AG08395 (cell line): ENCODE measurements at regions not wholly inside any gene's neighbourhood (a gene's known extent, or its start where the extent isn't known, plus 50 kb on each side); places are given as distances from the start of the nearest gene placed in this dataset.
"Not testable (repeated sequence)": the region's sequence is repeated elsewhere in the genome, so short reads cannot be mapped to it uniquely, and the experiment has no call there.

Experiments
- DNase-seq: peaks from one replicate; pipeline ENCODE4 v3.0.0; 2012; ENCODE audit warnings: mixed read lengths, low spot score

DNA sequence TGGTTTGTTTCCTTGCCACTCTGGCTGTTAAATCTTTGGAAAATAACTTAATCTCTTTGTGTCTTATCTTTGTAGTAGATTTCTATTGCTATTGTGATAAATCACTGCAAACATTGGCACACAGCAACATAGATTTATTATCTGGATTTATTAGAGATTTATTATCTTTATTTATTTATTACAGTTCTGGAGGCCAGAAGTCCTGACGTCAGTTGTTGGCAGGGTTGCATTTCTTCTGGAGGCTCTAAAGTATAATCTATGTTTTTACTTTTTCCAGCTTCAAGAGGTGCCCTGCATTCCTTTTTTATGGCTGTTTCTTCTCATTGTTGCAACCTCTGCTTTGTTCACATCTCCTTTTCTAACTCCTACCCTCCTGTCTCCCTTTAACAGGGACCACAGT lies 542.8 kb downstream of the GRXCR1 start:
- DNase-seq, result no peak

DNA sequence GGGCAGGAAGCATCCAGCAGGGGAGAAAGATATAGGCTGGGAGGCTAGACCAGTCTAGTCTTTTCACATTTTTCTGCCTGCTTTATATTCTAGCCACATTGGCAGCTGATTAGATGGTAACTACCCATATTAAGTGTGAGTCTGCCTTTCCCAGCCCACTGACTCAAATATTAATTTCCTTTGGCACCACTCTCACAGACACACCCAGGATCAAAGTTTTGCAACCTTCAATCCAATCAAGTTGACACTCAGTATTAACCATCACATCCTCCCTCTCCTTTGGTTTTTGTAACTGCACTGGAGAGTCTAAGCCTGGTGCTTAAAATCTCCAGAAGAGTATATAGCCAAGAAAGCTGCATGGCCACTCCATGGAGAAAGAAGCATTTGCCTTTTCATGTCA lies 560.4 kb downstream of the GRXCR1 start:
- DNase-seq, result no peak

- peak; percentile 1 for DNase-seq
Observed at GRCh38 chr4:43456383-43456782, 563.9 kb downstream of the GRXCR1 start.

DNA sequence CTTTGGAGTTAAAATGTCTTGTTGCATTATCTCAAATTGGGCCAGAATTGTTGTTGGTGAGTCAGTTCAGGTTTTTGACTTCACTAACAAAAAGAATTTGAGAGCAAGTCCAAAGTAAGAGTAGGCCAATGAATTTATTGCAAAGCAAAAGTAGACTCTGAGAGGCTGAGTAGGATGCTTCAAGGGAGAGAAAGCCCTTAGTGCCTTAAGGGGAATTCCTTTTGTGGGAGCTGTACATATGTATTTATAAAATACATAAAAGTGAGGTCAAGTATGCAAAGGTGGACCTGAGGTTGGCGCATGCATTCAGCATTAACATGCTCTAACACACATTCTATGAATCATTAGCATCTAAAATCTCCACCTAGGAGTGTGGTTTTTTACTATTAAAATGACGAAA lies 565.4 kb downstream of the GRXCR1 start:
- no peak for DNase-seq

DNA sequence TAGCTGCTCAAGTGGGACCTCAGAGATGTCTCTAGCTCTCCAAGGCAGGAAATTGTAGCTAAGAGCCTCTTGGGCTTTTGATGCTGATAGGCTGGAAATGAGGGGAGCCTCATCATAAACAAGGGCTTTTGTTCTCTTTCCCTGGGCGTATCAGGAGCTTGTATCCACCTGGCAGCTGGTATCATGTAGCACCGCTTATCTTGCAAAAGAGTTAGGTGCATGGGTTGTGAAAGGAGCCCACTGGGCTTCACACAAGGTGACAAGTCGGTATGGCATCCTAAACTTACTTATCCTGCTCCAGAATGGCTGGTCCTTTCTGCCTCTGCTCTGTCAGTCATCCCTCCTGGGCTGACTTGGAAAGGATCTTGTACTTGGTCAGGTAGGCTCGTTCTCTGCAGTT lies 565.8 kb downstream of the GRXCR1 start:
- no peak for DNase-seq

DNA sequence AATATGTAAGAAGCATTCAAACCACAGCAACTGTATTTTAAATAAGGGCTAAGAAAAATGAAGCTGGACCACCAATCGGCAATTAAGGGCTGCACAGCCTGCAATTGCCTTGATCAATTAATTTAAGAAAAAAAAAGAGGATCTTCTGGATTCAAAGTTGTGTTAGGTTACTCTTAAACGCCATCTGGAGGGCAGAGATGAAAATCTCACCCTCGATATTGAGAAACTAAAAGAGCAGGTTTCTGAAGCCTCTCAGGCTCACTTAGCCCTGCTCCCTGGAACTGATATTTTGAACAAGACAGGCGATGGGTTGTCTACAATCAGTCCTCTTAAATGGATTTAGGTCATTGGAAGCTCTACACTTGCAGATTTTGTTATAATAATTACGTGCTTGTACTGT lies 579.4 kb downstream of the GRXCR1 start:
- DNase-seq, result no peak

DNA sequence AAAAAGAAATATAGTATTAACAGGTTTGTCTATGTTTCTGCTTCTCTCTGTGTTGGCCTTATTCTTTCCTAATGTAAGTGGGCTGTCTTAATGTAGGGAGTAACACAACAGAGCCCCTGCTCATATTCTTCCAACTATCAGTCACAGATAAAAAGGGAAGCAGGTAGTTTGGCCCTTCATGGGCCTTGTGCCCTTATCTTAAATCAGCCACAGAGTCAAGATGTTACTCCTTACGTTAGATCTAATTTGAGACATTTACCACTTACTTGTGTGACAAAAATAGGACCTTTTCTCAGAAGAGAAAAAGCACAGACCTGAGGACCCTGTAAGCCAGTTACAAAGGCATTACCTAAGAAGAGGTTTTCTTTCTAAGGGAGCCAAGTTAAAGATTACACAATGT lies 589.0 kb downstream of the GRXCR1 start:
- DNase-seq, result no peak

DNA sequence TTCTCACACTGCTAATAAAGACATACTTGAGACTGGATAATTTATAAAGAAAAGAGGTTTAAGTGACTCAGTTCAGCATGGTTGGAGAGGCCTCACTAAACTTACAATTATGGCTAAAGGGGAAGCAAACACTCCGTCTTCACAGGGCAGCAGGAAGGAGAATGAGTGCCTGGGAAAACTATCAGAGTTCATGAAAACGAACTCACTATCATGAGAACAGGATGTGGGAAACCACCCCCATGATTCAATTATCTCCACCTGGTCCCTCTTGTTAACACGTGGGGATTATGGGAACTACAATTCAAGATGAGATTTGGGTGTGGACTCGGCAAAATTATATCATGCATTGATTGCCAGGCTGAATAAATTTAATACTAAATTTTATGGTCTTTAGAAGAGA lies 592.7 kb downstream of the GRXCR1 start:
- no peak for DNase-seq

DNA sequence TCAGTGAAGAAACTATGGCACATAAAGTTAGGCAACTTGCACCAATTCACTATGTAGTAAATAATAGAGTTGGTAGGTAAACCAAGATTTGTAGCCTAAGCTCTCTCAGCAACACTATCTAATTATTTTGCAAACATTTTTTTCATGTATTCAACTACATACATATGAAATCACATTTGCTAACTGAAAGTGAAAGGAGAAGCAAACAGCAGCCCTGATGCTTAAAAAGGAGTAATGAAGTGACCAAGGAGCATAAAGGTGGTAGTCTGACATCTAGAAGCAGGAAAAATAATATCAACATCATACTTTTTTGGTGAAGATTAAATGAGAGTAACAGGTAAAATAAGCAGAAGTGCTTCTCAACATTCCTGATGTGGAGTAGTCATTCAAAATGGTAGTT lies 603.7 kb downstream of the GRXCR1 start:
- DNase-seq, result no peak

DNA sequence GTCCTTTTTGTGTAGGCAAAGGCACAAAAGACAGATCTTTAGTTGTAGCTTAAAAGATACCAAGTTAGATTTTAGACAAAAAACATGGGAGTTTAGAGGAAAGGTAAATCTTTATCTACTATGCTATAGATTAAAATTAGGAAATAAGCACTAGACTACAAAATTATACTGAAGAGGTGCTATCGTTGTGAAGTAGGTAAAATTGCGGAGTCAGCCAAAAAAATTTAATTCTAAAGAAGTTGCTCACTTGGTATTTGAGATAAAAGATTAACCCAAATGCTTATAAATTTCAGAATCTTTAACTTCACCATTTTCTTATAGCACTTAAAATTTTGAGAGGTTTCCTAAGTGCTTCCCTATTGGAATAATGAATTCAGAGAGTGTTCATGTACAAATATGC lies 604.1 kb downstream of the GRXCR1 start:
- no peak for DNase-seq

DNA sequence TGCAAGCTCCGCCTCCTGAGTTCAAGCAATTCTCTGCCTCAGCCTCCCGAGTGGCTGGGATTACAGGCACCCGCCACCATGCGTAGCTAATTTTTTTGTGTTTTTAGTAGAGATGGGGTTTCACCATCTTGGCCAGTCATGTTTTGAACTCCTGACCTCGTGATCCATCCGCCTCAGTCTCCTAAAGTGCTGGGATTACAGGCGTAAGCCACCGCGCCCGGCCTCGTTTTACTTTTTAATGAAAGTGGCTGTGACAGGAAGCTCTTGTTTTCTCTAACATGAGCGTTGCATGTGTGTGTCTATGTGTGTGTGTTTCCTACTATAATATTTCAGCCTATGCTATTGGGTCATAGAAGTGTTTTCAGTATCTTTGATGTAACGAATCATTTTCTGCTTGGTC lies 613.3 kb downstream of the GRXCR1 start:
- not testable (repeated sequence) for DNase-seq

- DNase-seq, result no peak
Observed at GRCh38 chr4:43512253-43512652, 619.7 kb downstream of the GRXCR1 start.

DNA sequence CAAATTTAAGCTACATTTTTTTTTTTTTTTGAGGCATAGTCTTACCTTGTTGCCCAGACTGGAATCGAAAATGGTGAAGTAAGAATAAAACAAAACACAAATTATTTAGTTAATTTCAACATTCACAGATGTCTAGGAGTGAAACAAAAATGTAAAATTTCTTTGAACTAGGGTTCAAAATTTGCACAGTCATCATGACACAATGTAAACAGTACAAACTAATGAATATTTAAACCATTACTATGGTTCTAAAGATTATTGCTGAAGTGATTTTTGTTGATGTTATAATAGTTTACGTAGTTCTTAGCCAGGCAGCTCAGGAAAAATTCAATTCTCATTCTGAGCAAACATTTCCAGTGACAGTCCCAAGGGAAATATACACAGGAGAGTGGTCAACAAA lies 633.1 kb downstream of the GRXCR1 start:
- no peak for DNase-seq

- DNase-seq, result no peak
Observed at GRCh38 chr4:43547561-43547960, 655.0 kb downstream of the GRXCR1 start.

DNA sequence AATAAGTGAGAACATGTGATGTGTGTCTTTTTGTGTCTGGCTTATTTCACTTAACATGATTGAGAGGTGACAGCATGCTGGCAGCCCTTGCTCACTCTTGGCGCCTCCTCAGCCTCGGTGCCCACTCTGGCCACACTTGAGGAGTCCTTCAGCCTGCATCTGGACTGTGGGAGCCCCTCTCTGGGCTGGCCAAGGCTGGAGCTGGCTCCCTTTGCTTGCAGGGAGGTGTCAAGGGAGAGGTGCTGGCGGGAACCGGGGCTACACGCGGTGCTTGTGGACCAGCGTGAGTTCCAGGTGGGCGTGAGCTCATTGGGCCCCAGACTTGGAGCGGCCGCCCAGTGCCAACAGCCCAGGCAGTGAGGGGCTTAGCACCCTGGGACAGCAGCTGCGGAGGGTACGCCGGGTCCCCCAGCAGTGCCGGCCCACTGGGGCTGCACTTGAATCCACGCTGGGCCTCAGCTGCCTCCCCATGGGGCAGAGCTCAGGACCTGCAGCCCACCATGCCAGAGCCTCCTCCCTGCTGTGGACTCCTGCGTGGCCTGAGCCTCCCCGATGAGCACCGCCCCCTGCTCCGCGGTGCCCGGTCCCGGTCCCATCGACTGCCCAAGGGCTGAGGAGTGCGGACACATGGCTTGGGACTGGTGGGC lies 658.6 kb downstream of the GRXCR1 start:
- DNase-seq, result no peak

DNA sequence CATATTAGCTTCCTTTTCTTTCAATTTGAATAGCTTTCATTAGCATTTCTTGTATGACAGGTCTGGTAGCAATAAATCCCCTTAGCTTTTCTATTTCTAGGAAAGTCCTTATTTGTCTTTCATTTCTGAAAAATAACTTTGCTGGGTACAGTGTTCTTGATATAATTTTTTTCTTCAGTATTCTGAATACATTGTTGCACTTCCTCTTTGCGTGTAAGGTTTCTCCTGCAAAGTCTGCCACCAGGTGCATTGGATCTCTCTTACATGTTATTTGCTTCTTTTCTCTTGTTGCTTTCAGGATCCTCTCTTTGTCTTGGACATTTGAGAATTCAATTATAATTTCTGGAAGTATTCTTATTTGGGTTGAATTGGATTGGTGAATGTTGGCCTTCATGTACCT lies 663.7 kb downstream of the GRXCR1 start:
- no peak for DNase-seq

GRCh38 chr4:43560047-43560446 lies 667.5 kb downstream of the GRXCR1 start:
- no peak for DNase-seq

DNA sequence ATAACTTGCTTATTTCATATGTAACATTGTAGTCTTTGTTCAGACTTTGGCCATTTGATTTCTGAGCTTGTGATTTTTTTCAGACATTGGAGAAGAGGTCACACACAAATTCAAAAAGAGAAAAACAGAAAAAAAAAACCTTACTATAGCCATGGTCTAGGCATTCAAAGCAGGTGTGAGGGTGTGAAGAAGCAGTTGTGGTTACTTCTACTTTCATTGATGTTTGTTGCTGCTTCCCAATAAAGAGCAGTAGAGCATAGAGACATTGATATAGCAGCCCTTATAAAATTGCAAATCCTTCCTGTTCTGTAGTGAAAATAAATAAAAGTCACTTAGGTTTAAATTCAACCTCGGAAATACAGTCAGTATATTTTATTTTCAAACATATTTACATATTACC lies 671.6 kb downstream of the GRXCR1 start:
- DNase-seq, result no peak

- DNase-seq, result no peak
Observed at GRCh38 chr4:43564591-43564990, 672.1 kb downstream of the GRXCR1 start.

DNA sequence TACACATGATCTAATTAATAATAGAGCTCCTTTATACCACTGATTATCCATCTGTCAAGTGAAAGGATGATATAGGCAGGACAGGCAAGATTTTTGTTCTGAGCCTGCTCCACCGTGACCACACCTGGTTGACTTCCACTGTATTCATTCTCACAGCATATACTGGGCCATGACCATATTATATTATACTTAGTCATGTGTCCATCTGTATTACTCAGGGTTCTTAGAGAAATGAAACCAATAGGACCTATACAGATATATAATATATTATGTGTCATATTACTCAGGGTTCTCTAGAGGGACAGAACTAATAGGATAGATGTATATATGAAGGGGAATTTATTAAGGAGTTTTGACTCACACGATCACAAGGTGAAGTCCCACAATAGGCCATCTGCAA lies 675.1 kb downstream of the GRXCR1 start:
- no peak for DNase-seq

DNA sequence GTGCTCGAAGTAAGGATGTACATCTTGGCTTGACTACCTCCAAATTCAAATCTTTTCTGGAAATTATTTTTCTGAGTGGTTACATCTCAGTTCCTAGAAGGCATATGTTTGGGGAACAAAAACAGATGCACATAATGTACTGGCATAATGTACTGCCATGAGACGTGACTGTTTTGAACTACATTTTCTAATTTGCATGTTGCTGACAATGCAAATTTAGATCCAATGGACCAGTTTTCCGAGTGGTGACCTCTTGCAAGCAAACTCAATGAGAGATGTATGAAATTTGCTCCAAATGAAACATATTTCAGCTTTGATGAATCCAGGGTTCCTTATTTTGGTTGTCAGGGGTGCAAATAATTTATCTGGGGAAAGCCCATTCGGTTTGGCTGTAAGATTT lies 694.3 kb downstream of the GRXCR1 start:
- no peak for DNase-seq

GRCh38 chr4:43587758-43588157 lies 695.2 kb downstream of the GRXCR1 start:
- DNase-seq, result no peak

GRCh38 chr4:43607400-43607799 lies 714.9 kb downstream of the GRXCR1 start:
- no peak for DNase-seq

DNA sequence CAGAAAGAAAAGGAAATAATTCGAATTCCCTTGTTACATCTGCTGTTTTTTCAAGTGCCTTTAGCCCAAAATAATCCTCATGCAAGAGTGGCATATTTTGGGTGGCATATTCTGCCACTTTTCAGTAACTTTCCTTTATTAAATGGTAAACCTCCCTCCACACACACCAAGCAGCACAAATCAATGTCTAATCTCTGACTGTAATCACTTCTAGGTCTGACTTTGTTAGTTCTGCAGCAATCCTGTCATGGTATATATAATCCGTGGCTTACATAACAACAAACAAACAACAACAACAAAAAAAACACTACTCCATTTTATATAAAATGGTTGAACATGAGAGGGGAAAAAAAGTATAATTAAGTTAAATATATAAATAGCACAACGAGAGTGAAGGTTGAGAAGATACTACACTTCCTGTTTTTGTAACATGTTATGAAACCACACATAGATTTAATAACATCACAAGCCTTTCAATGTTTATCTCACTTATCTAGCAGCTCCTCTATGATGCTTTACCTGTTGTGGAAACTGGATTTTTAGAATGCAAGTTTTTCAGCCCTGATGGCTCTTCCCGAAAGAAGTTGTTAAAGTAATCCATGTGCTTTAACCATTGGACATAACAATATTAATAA lies 715.4 kb downstream of the GRXCR1 start:
- no peak for DNase-seq
